GM18507 (cell line): ENCODE measurements at regions not wholly inside any gene's neighbourhood (a gene's known extent, or its start where the extent isn't known, plus 50 kb on each side); places are given as distances from the start of the nearest gene placed in this dataset.
"Not testable (repeated sequence)": the region's sequence is repeated elsewhere in the genome, so short reads cannot be mapped to it uniquely, and the experiment has no call there.

Experiments used
- DNase-seq: peaks from one replicate; pipeline ENCODE4 v3.0.0; 2011; ENCODE audit warnings: low read depth; ENCODE audit not compliant: insufficient read length; ENCODE audit errors: extremely low spot score
- FAIRE-seq: peaks from 2 replicates; lab custom pipeline; 2011; peaks lifted over from hg19 to GRCh38; lab: Jason Lieb, UNC

GRCh38 chr17:59492091-59492451 lies 73.3 kb upstream of the DHX40 start:
- DNase-seq = no peak
- FAIRE-seq = no peak

- DNase-seq = no peak
These were observed 71.5 kb upstream of the DHX40 start for GRCh38 chr17:59493867-59494266.

DNA sequence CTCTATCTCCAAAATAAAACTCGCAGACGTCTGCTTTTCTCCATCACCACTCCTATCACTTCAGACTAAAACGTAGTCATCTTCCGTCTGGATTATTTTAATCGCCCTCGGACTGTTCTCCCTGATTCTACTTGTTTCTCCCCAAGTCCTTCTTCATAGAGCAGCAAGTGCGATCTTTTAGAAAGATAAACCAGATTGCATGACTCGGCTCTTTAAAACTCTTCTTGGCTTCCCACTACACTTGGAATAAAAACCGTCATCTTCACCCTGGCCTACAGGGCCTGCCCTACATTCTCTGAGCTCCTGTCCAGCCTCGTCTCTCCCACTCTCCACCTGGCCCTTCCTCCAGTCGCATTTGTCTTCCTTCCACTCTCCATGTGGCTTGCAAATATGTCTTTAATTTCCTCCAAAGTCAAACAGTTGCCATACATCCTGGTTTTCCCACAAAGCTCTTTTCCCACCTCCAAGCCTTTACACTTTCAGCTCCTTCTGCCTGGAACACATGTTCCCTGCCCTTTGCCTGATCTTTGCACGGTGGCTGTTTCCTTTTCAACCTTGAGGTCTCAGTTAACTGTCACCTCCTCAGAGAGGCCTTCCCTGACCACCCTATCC lies 70.5 kb upstream of the DHX40 start:
- no peak for FAIRE-seq
- DNase-seq = no peak

More at GRCh38 chr17:59493867-59494266, 71.5 kb upstream of the DHX40 start:
- no peak for FAIRE-seq

- no peak for FAIRE-seq
- DNase-seq = no peak
These were observed 69.2 kb upstream of the DHX40 start for GRCh38 chr17:59496178-59496577.

- FAIRE-seq (no peak), DNase-seq (no peak)
These were observed 66.7 kb upstream of the DHX40 start for GRCh38 chr17:59498530-59499307.

DNA sequence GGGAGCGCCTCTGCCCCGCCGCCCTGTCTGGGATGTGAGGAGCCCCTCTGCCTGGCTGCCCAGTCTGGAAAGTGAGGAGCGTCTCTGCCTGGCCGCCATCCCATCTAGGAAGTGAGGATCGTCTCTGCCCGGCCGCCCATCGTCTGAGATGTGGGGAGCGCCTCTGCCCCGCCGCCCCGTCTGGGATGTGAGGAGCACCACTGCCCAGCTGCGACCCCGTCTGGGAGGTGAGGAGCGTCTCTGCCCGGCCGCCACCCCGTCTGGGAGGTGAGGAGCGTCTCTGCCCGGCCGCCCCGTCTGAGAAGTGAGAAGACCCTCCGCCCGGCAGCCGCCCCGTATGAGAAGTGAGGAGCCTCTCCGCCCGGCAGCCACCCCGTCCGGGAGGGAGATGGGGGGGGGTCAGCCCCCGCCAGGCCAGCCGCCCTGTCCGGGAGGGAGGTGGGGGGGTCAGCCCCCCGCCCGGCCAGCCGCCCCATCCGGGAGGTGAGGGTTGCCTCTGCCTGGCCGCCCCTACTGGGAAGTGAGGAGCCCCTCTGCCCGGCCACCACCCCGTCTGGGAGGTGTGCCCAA lies 65.2 kb upstream of the DHX40 start:
- not testable (repeated sequence) for FAIRE-seq, DNase-seq

GRCh38 chr17:59501690-59502089 lies 63.7 kb upstream of the DHX40 start:
- FAIRE-seq = no peak
- no peak for DNase-seq

DNA sequence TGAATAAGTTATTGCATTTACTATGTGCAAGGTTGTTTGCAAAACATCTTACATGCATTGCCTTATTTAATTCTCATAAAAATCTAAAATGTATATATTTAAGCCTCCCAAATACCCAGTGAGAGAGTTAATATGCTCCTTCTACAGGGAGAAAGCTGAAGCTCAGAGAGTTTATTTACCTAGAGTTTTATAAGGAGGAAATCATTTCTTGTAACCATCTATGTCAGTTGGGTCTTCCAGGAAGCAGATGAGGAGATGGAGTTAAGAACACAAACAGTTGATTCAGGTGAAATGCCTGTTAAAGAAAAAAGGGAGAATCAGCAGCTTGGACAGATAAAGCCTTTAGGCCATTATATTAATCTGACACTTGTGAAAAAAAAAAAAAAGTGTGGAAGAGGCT lies 62.6 kb upstream of the DHX40 start:
- no peak for FAIRE-seq

DNA sequence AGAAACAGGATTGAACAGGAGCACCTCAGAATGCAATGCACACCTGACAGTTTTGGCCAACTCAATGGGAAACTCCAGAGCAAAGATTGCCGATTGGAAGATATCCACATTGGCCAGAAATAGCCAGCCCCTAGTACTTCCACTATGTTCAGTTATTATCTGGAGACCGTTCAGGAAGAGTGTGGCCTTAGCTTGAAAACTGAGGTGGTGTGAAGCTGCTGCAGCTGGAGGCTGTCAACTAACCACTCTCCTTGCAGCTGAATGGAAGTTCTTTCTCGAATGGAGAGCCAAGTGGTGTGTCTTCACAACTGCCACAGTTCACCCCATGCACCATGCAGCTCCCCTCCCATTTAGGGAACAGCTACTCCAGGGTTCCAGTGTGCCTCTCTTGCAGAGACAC lies 61.9 kb upstream of the DHX40 start:
- no peak for FAIRE-seq
- no peak for DNase-seq

More for the DNA sequence above, 62.6 kb upstream of the DHX40 start:
- DNase-seq = no peak

DNA sequence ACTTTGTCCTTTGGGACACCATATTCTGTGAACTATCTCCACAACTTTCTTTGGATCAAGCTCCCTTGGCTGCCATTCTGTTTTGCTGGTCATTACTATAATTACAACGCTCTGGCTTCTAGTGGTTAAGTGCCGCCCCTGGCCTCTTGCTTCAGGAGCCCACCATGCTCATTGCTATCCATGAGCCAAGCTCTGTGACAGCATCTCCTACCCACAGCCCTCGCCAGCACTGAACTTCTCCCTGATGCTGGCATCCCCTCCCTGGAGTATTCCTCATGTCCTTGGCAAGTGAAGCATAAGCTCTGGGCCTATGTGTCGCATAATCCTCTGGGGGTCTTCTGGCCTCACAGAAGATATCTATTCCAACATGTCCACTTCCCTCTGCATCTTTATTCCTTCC lies 60.6 kb upstream of the DHX40 start:
- FAIRE-seq (no peak), DNase-seq (no peak)

DNA sequence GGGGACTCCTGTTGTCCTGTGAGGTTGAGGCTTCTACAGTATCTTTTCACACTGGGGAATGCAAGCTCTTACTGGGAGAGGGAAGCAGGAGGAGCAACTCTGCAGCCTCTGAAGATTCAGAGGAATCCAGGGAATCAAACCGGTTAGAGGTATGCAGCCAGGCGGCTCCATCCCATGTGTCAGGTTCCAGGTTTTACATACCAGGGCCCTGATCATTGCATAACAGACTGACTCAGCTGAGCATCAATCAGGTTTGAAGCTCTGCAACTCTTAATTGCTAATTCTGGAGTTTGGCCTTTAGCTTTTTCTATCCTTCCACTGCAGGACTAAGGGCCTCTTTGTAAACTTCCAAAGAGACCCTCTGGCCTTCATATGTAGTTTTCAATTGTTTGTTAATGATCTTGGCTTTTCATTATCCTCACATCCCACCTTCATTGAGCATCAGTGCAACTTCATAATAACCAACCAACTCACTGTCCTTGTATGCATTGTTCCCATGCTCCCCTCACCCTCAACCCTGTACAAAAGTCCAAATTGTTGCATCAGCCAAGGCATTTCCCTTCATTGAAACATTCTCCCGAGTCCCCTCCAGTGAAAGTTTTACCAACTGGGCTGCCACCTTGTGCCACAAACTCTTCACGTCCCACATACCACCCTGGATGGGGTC lies 59.7 kb upstream of the DHX40 start:
- no peak for FAIRE-seq
- no peak for DNase-seq

GRCh38 chr17:59506894-59507726 lies 58.3 kb upstream of the DHX40 start:
- DNase-seq (no peak), FAIRE-seq (no peak)

GRCh38 chr17:59508999-59509625 lies 56.3 kb upstream of the DHX40 start:
- DNase-seq (no peak), FAIRE-seq (no peak)

GRCh38 chr17:59510611-59511010 lies 54.8 kb upstream of the DHX40 start:
- no peak for FAIRE-seq
- DNase-seq = no peak

DNA sequence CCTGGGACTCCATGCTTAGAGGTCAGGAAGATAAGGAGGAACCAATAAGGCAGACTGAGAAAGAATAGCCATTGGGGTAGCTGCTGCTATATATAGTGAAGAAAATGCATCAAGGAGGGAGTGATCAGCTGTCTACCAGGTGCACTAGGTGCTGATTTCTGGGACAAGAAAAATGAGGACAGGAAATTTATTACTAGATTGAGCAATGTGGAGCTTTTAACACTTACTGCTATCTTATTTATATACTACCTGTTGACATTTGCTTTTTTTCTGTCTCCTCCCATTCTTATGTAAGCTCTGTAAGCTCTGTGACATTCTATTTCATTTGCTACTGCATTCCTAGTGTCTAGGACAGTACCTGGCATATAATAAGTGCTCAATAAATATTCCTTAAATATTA lies 53.7 kb upstream of the DHX40 start:
- DNase-seq (no peak), FAIRE-seq (no peak)

DNA sequence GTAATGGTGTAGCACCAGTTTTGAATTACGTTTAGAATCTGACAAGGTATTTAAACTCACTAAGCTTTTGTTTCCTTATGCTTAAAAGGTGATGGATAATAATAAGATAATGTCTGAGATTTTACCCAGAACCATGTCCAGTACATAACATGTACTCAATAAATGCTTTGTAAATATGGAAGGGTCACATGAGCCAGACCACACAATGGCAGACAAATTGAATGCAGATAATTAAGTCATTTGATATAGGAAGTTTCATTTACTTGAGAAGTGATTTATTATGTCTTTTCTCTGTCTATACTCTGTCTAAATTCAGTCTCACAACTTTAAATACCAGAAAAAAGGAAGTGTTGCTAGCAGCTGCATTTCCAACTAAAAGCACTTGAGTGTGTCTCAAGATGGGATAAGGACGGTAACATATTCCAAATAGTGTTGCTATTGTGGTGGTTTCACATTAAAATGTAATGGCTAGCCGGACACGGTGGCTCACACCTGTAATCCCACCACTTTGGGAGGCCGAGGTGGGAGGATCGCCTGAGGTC lies 52.5 kb upstream of the DHX40 start:
- FAIRE-seq (no peak), DNase-seq (no peak)

- DNase-seq = no peak
- no peak for FAIRE-seq
These were observed 51.2 kb upstream of the DHX40 start for GRCh38 chr17:59513934-59514841.
